Natural killer cell (primary cell): ENCODE measurements at regions not wholly inside any gene's neighbourhood (a gene's known extent, or its start where the extent isn't known, plus 50 kb on each side); places are given as distances from the start of the nearest gene placed in this dataset.

Experiments used
- ATAC-seq, 3 donors: fragments of 150-1000 bp in 2 of 3; fragments of 200-7000 bp in 1 of 3; cut with Tn5 transposase; 1 replicate in 1 of 3; 2 replicates in 2 of 3; pipeline ENCODE4 v1.10.0; 2021; ENCODE audit warnings: mild to moderate bottlenecking in 2 of 3, moderate library complexity in 2 of 3
- DNase-seq, 2 donors: peaks; one replicate each; pipeline versions ENCODE4 v3.0.0 to v3.0.0-alpha.2; 2013 to 2021; ENCODE audit warnings: mixed read lengths in 1 of 2
- H3K27ac ChIP-seq: one replicate; pipeline ENCODE4 v1.5.1; 2013; ENCODE audit warnings: mild to moderate bottlenecking, low read length
- H3K27me3 ChIP-seq: one replicate; pipeline ENCODE4 v1.6.1; 2013; ENCODE audit warnings: low read length; ENCODE audit not compliant: control insufficient read depth, insufficient read depth
- H3K36me3 ChIP-seq: one replicate; pipeline ENCODE4 v1.6.1; 2013; ENCODE audit warnings: low read length; ENCODE audit not compliant: control insufficient read depth, insufficient read depth
- H3K4me1 ChIP-seq: one replicate; pipeline ENCODE4 v1.6.1; 2013; ENCODE audit warnings: low read length; ENCODE audit not compliant: control insufficient read depth, insufficient read depth
- H3K4me3 ChIP-seq: one replicate; pipeline ENCODE4 v1.5.1; 2013; ENCODE audit warnings: low read length
- H3K9me3 ChIP-seq: one replicate; pipeline ENCODE4 v1.6.1; 2013; ENCODE audit warnings: low read length; ENCODE audit not compliant: control insufficient read depth, insufficient read depth
- H3K27ac Mint-ChIP-seq, 2 donors: one replicate each; pipeline ENCODE4 v1.8.0; 2022; ENCODE audit warnings: mild to moderate bottlenecking in 2 of 2, mixed read lengths in 2 of 2, moderate library complexity in 1 of 2
- H3K27me3 Mint-ChIP-seq, 2 donors: one replicate each; pipeline ENCODE4 v1.8.0; 2022; ENCODE audit warnings: low read depth in 2 of 2, mixed read lengths in 2 of 2
- H3K36me3 Mint-ChIP-seq: one replicate; pipeline ENCODE4 v1.8.0; 2022; ENCODE audit warnings: mixed read lengths
- H3K4me1 Mint-ChIP-seq, 2 donors: one replicate each; pipeline ENCODE4 v1.8.0; 2022; ENCODE audit warnings: mixed read lengths in 2 of 2
- H3K4me3 Mint-ChIP-seq: one replicate; pipeline ENCODE4 v1.8.0; 2022; ENCODE audit warnings: mild to moderate bottlenecking, moderate library complexity, mixed read lengths
- H3K9me3 Mint-ChIP-seq, 2 donors: one replicate each; pipeline ENCODE4 v1.8.0; 2022; ENCODE audit warnings: mixed read lengths in 2 of 2
- CTCF ChIP-seq: fragments of 200-600 bp; IDR thresholded peaks from one replicate; pipeline ENCODE4 v1.8.0; 2022; ENCODE audit warnings: antibody characterized with exemption
- WGBS: methylation state at CpG from one replicate; pipeline ENCODE4 v1.1.7; 2013; ENCODE audit warnings: missing lambda C conversion rate; ENCODE audit not compliant: insufficient coverage; 5-methylcytosine and 5-hydroxymethylcytosine counted together
- intact Hi-C: fragments of 100-400 bp; cut with micrococcal nuclease; formaldehyde crosslinking; loops from one replicate; pipeline ENCODE4 v1.14.2; 2022

- peaks cover 2% of the 10 kb centered on the region for H3K27me3 ChIP-seq
- Mint-ChIP-seq H3K27me3 (peaks cover 5 to 26% of the 10 kb centered on the region in 2 donors), H3K4me3 (no peak overlapping the region), H3K27ac (no peak overlapping the region), H3K36me3 (no peaks in the 10 kb centered on the region), H3K9me3 (no peaks in the 10 kb centered on the region), H3K4me1 (no peaks in the 10 kb centered on the region)
- no peaks in the 10 kb centered on the region for H3K36me3 ChIP-seq
- H3K4me1 ChIP-seq: no peaks in the 10 kb centered on the region
- 59% methylated on average over 4 of the region's 5 CpGs for WGBS
- intact Hi-C loops: no loop called here
- no peak overlapping the region for H3K27ac ChIP-seq
- ATAC-seq: no peak
- no peak overlapping the region for H3K4me3 ChIP-seq
- TF ChIP-seq CTCF: no peak
- no peak for DNase-seq
- no peaks in the 10 kb centered on the region for H3K9me3 ChIP-seq
Measured at GRCh38 chr20:52899041-52899608, 73.0 kb upstream of the TSHZ2 start.

GRCh38 chr20:52896348-52896747 lies 75.8 kb upstream of the TSHZ2 start:
- no peak overlapping the region for H3K4me3 Mint-ChIP-seq
- H3K4me1 Mint-ChIP-seq: no peaks in the 10 kb centered on the region
- 29% methylated on average over 2 of the region's 3 CpGs for WGBS
- H3K9me3 Mint-ChIP-seq: peaks cover 0 to under 1% of the 10 kb centered on the region in 2 donors
- DNase-seq (no peak), ATAC-seq (no peak)
- no peak for TF ChIP-seq CTCF
- intact Hi-C loops: no loop called here
- no peak overlapping the region for H3K27ac Mint-ChIP-seq
- H3K27me3 Mint-ChIP-seq: peaks cover under 1 to 23% of the 10 kb centered on the region in 2 donors
- no peaks in the 10 kb centered on the region for H3K9me3 ChIP-seq
- H3K36me3 Mint-ChIP-seq: no peaks in the 10 kb centered on the region
- no peak overlapping the region for H3K27ac ChIP-seq
- H3K36me3 ChIP-seq: no peaks in the 10 kb centered on the region
- no peaks in the 10 kb centered on the region for H3K27me3 ChIP-seq
- no peak overlapping the region for H3K4me3 ChIP-seq
- no peaks in the 10 kb centered on the region for H3K4me1 ChIP-seq

- Histone ChIP-seq H3K9me3 (no peaks in the 10 kb centered on the region), H3K36me3 (no peaks in the 10 kb centered on the region), H3K4me1 (no peaks in the 10 kb centered on the region), H3K27ac (no peak overlapping the region), H3K27me3 (no peaks in the 10 kb centered on the region), H3K4me3 (no peak overlapping the region)
- DNase-seq (no peak), ATAC-seq (no peak)
- Mint-ChIP-seq H3K27ac (no peak overlapping the region), H3K36me3 (no peaks in the 10 kb centered on the region), H3K27me3 (peaks cover 4 to 28% of the 10 kb centered on the region in 2 donors), H3K4me3 (no peak overlapping the region), H3K9me3 (peaks cover 0 to 3% of the 10 kb centered on the region in 2 donors), H3K4me1 (no peaks in the 10 kb centered on the region)
- 77% methylated on average over 8 of the region's 8 CpGs for WGBS
- intact Hi-C loops: no loop called here
- TF ChIP-seq CTCF: no peak
Measured at GRCh38 chr20:52895701-52896100, 76.5 kb upstream of the TSHZ2 start.

GRCh38 chr20:52895235-52895634 lies 76.9 kb upstream of the TSHZ2 start:
- Mint-ChIP-seq H3K4me3 (no peak overlapping the region), H3K36me3 (no peaks in the 10 kb centered on the region), H3K27me3 (peaks cover 4 to 33% of the 10 kb centered on the region in 2 donors), H3K9me3 (peaks cover 0 to 3% of the 10 kb centered on the region in 2 donors), H3K4me1 (no peaks in the 10 kb centered on the region), H3K27ac (no peak overlapping the region)
- DNase-seq: no peak
- no peaks in the 10 kb centered on the region for H3K27me3 ChIP-seq
- no peak overlapping the region for H3K27ac ChIP-seq
- no peaks in the 10 kb centered on the region for H3K36me3 ChIP-seq
- intact Hi-C loops: no loop called here
- 62% methylated on average over 7 of the region's 7 CpGs for WGBS
- no peak overlapping the region for H3K4me3 ChIP-seq
- ATAC-seq: no peak
- TF ChIP-seq CTCF: no peak
- no peaks in the 10 kb centered on the region for H3K4me1 ChIP-seq
- no peaks in the 10 kb centered on the region for H3K9me3 ChIP-seq
